ENCODE measurements at regions not wholly inside any gene's neighbourhood (a gene's known extent, or its start where the extent isn't known, plus 50 kb on each side); places are given as distances from the start of the nearest gene placed in this dataset.

GRCh38 chr12:19978193-19978592, 390.1 kb upstream of the PDE3A start:
- Histone ChIP-seq H3K4me3 (no peak overlapping the region), H3K9me3 (no peaks in the 10 kb centered on the region), H3K36me3 (replicated peaks) (no peaks in the 10 kb centered on the region), H3K4me1 (no peaks in the 10 kb centered on the region), H3K27me3 (ENCODE audit: low read depth) (0 out of 2 replicates have a peak, but pooled peaks cover 6% of the 10 kb centered on the region)
- in situ Hi-C loops (cut with MboI; ENCODE audit: low sequenced_read_pairs): no loop called here
- DNase-seq (ENCODE audit: low spot score in 2 of 2): no peak

- H3K9me3 ChIP-seq: no peaks in the 10 kb centered on the region
- in situ Hi-C loops (cut with MboI; ENCODE audit: low sequenced_read_pairs): no loop called here
- no peaks in the 10 kb centered on the region for H3K4me1 ChIP-seq
- DNase-seq (ENCODE audit: low spot score in 2 of 2): no peak
- 0 out of 2 replicates have a peak, but pooled peaks cover 6% of the 10 kb centered on the region for H3K27me3 ChIP-seq (ENCODE audit: low read depth)
- no peak overlapping the region for H3K4me3 ChIP-seq
- H3K36me3 ChIP-seq (replicated peaks): no peaks in the 10 kb centered on the region
Measured at GRCh38 chr12:19979584-19979983, 388.8 kb upstream of the PDE3A start.

- H3K4me1 ChIP-seq: no peaks in the 10 kb centered on the region
- no peaks in the 10 kb centered on the region for H3K36me3 ChIP-seq (replicated peaks)
- no peaks in the 10 kb centered on the region for H3K9me3 ChIP-seq
- in situ Hi-C loops (cut with MboI; ENCODE audit: low sequenced_read_pairs): no loop called here
- H3K4me3 ChIP-seq: no peak overlapping the region
- no peak for DNase-seq (ENCODE audit: low spot score in 2 of 2)
- H3K27me3 ChIP-seq (ENCODE audit: low read depth): 0 out of 2 replicates have a peak, but pooled peaks cover 6% of the 10 kb centered on the region
Measured at GRCh38 chr12:19981944-19982343, 386.4 kb upstream of the PDE3A start.

- DNase-seq (ENCODE audit: low spot score in 2 of 2): no peak
- Histone ChIP-seq H3K4me1 (no peaks in the 10 kb centered on the region), H3K4me3 (no peak overlapping the region), H3K36me3 (replicated peaks) (no peaks in the 10 kb centered on the region), H3K9me3 (no peaks in the 10 kb centered on the region), H3K27me3 (ENCODE audit: low read depth) (peaks cover 13% of the 10 kb centered on the region; the same call in 1 of the 2 replicates)
- in situ Hi-C loops (cut with MboI; ENCODE audit: low sequenced_read_pairs): no loop called here
Measured at GRCh38 chr12:19988001-19988400, 380.3 kb upstream of the PDE3A start.

- H3K4me3 ChIP-seq: no peak overlapping the region
Measured at GRCh38 chr12:19988459-19988873, 379.9 kb upstream of the PDE3A start.

GRCh38 chr12:19988948-19989347, 379.4 kb upstream of the PDE3A start:
- no peaks in the 10 kb centered on the region for H3K36me3 ChIP-seq (replicated peaks)
- H3K4me1 ChIP-seq: no peaks in the 10 kb centered on the region
- H3K4me3 ChIP-seq: no peak overlapping the region
- H3K27me3 ChIP-seq (ENCODE audit: low read depth): peaks cover 14% of the 10 kb centered on the region; the same call in 1 of the 2 replicates
- H3K9me3 ChIP-seq: no peaks in the 10 kb centered on the region
- in situ Hi-C loops (cut with MboI; ENCODE audit: low sequenced_read_pairs): no loop called here
- DNase-seq (ENCODE audit: low spot score in 2 of 2): no peak

More at GRCh38 chr12:19988459-19988873, 379.9 kb upstream of the PDE3A start:
- Histone ChIP-seq H3K4me1 (no peaks in the 10 kb centered on the region), H3K36me3 (replicated peaks) (no peaks in the 10 kb centered on the region), H3K9me3 (no peaks in the 10 kb centered on the region), H3K27me3 (ENCODE audit: low read depth) (peaks cover 14% of the 10 kb centered on the region; the same call in 1 of the 2 replicates)
- no peak for DNase-seq (ENCODE audit: low spot score in 2 of 2)
- in situ Hi-C loops (cut with MboI; ENCODE audit: low sequenced_read_pairs): no loop called here

- Histone ChIP-seq H3K4me3 (no peak overlapping the region), H3K36me3 (replicated peaks) (no peaks in the 10 kb centered on the region), H3K27me3 (ENCODE audit: low read depth) (peaks cover 14% of the 10 kb centered on the region; the same call in 1 of the 2 replicates), H3K9me3 (no peaks in the 10 kb centered on the region), H3K4me1 (no peaks in the 10 kb centered on the region)
- no peak for DNase-seq (ENCODE audit: low spot score in 2 of 2)
- in situ Hi-C loops (cut with MboI; ENCODE audit: low sequenced_read_pairs): no loop called here
Measured at GRCh38 chr12:19991146-19991545, 377.2 kb upstream of the PDE3A start.

- no peaks in the 10 kb centered on the region for H3K9me3 ChIP-seq
- no peaks in the 10 kb centered on the region for H3K4me1 ChIP-seq
- peaks cover 14% of the 10 kb centered on the region; the same call in 1 of the 2 replicates for H3K27me3 ChIP-seq (ENCODE audit: low read depth)
- DNase-seq (ENCODE audit: low spot score in 2 of 2): no peak
- in situ Hi-C loops (cut with MboI; ENCODE audit: low sequenced_read_pairs): no loop called here
- H3K36me3 ChIP-seq (replicated peaks): no peaks in the 10 kb centered on the region
- no peak overlapping the region for H3K4me3 ChIP-seq
Measured at GRCh38 chr12:19992311-19992710, 376.0 kb upstream of the PDE3A start.

GRCh38 chr12:19994968-19995367, 373.4 kb upstream of the PDE3A start:
- Histone ChIP-seq H3K36me3 (replicated peaks) (no peaks in the 10 kb centered on the region), H3K27me3 (ENCODE audit: low read depth) (peaks cover 14% of the 10 kb centered on the region; the same call in 1 of the 2 replicates)
- in situ Hi-C loops (cut with MboI; ENCODE audit: low sequenced_read_pairs): no loop called here

GRCh38 chr12:19997656-19998400, 370.5 kb upstream of the PDE3A start:
- no peaks in the 10 kb centered on the region for H3K36me3 ChIP-seq (replicated peaks)
- in situ Hi-C loops (cut with MboI; ENCODE audit: low sequenced_read_pairs): no loop called here

More at GRCh38 chr12:19994968-19995367, 373.4 kb upstream of the PDE3A start:
- DNase-seq (ENCODE audit: low spot score in 2 of 2): no peak
- H3K4me1 ChIP-seq: no peaks in the 10 kb centered on the region
- H3K9me3 ChIP-seq: no peaks in the 10 kb centered on the region
- no peak overlapping the region for H3K4me3 ChIP-seq

GRCh38 chr12:19998411-19998810, 369.9 kb upstream of the PDE3A start:
- in situ Hi-C loops (cut with MboI; ENCODE audit: low sequenced_read_pairs): no loop called here

More at GRCh38 chr12:19997656-19998400, 370.5 kb upstream of the PDE3A start:
- Histone ChIP-seq H3K4me1 (no peaks in the 10 kb centered on the region), H3K9me3 (no peaks in the 10 kb centered on the region), H3K4me3 (no peak overlapping the region), H3K27me3 (ENCODE audit: low read depth) (0 out of 2 replicates have a peak, but pooled peaks cover 3% of the 10 kb centered on the region)
- no peak for DNase-seq (ENCODE audit: low spot score in 2 of 2)

GRCh38 chr12:19998961-19999804, 369.2 kb upstream of the PDE3A start:
- no peaks in the 10 kb centered on the region for H3K27me3 ChIP-seq (ENCODE audit: low read depth)
- no peaks in the 10 kb centered on the region for H3K9me3 ChIP-seq
- H3K4me3 ChIP-seq: no peak overlapping the region
- H3K4me1 ChIP-seq: no peaks in the 10 kb centered on the region
- in situ Hi-C loops (cut with MboI; ENCODE audit: low sequenced_read_pairs): no loop called here
- DNase-seq (ENCODE audit: low spot score in 2 of 2): no peak
- H3K36me3 ChIP-seq (replicated peaks): no peaks in the 10 kb centered on the region

More at GRCh38 chr12:19998411-19998810, 369.9 kb upstream of the PDE3A start:
- Histone ChIP-seq H3K4me3 (no peak overlapping the region), H3K4me1 (no peaks in the 10 kb centered on the region), H3K9me3 (no peaks in the 10 kb centered on the region), H3K36me3 (replicated peaks) (no peaks in the 10 kb centered on the region), H3K27me3 (ENCODE audit: low read depth) (no peaks in the 10 kb centered on the region)
- DNase-seq (ENCODE audit: low spot score in 2 of 2): no peak

GRCh38 chr12:19999805-20000138, 368.6 kb upstream of the PDE3A start:
- H3K4me1 ChIP-seq: no peaks in the 10 kb centered on the region

More at GRCh38 chr12:19999805-20000138, 368.6 kb upstream of the PDE3A start:
- H3K9me3 ChIP-seq: no peaks in the 10 kb centered on the region
- no peaks in the 10 kb centered on the region for H3K36me3 ChIP-seq (replicated peaks)
- H3K4me3 ChIP-seq: no peak overlapping the region
- in situ Hi-C loops (cut with MboI; ENCODE audit: low sequenced_read_pairs): no loop called here
- H3K27me3 ChIP-seq (ENCODE audit: low read depth): no peaks in the 10 kb centered on the region
- DNase-seq (ENCODE audit: low spot score in 2 of 2): no peak

All from HAP-1 (cell line).